ENCODE measurements at regions not wholly inside any gene's neighbourhood (a gene's known extent, or its start where the extent isn't known, plus 50 kb on each side); places are given as distances from the start of the nearest gene placed in this dataset.

DNA sequence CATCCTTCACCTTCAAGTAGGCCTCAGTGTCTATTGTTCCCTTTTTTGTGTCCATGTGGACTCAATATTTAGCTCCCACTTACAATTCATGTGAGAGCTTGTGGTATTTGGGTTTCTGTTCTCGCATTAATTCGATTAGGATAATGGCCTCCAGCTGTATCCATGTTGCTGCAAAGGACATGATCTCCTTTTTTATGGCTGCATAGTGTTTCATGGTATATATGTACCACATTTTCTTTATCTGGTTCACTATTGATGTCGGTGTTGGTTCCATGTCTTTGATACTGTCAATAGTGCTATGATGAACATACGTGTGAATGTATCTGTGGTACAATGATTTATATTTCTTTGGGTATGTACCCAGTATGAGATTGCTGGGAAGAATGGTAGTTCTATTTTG, 113.7 kb downstream of the FGF18 start:
- TF ChIP-seq REST (IDR thresholded peaks at IDR 0.05) (no peak), GATA3 (IDR thresholded peaks at IDR 0.05; ENCODE audit: borderline replicate concordance) (no peak), POLR2A (IDR thresholded peaks at IDR 0.05; ENCODE audit: low read length) (no peak), EP300 (IDR thresholded peaks at IDR 0.05) (no peak), KDM5A (IDR thresholded peaks at IDR 0.05) (no peak)
- TF ChIP-seq, protein P1, sequence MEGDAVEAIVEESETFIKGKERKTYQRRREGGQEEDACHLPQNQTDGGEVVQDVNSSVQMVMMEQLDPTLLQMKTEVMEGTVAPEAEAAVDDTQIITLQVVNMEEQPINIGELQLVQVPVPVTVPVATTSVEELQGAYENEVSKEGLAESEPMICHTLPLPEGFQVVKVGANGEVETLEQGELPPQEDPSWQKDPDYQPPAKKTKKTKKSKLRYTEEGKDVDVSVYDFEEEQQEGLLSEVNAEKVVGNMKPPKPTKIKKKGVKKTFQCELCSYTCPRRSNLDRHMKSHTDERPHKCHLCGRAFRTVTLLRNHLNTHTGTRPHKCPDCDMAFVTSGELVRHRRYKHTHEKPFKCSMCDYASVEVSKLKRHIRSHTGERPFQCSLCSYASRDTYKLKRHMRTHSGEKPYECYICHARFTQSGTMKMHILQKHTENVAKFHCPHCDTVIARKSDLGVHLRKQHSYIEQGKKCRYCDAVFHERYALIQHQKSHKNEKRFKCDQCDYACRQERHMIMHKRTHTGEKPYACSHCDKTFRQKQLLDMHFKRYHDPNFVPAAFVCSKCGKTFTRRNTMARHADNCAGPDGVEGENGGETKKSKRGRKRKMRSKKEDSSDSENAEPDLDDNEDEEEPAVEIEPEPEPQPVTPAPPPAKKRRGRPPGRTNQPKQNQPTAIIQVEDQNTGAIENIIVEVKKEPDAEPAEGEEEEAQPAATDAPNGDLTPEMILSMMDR (IDR thresholded peaks at IDR 0.05): no peak
